ENCODE measurements at regions not wholly inside any gene's neighbourhood (a gene's known extent, or its start where the extent isn't known, plus 50 kb on each side); places are given as distances from the start of the nearest gene placed in this dataset.

- intact Hi-C loops (cut with micrococcal nuclease), result no loop called here
- Histone ChIP-seq H3K79me2 (ENCODE audit: insufficient read depth, low read length) (no peaks in the 10 kb centered on the region), H3K4me3 (replicated peaks in 1 of 3; ENCODE audit: low read depth in 2 of 3, low read length in 3 of 3) (no peak overlapping the region), H3K9me3 (replicated peaks in 1 of 2; ENCODE audit: control insufficient read depth in 1 of 2, insufficient read depth in 1 of 2, low read length in 2 of 2) (no peaks in the 10 kb centered on the region), H3K4me1 (ENCODE audit: control insufficient read depth in 1 of 2, insufficient read depth in 2 of 2, low read length in 2 of 2) (peaks cover 18 to 26% of the 10 kb centered on the region in 2 donors), H3K4me2 (replicated peaks; ENCODE audit: extremely low read depth, low read length, poor library complexity, severe bottlenecking) (peak overlapping the region; percentile 39), H3K9ac (ENCODE audit: insufficient read depth, low read length, poor library complexity, severe bottlenecking) (no peak overlapping the region), H3K36me3 (replicated peaks in 1 of 2; ENCODE audit: control insufficient read depth in 1 of 2, insufficient read depth in 2 of 2, low read length in 2 of 2) (no peaks in the 10 kb centered on the region), H4K20me1 (ENCODE audit: insufficient read depth, low read length) (no peaks in the 10 kb centered on the region), H3K27me3 (ENCODE audit: control insufficient read depth in 2 of 2, insufficient read depth in 2 of 2, low read length in 2 of 2) (no peaks in the 10 kb centered on the region), H3K27ac (ENCODE audit: low read depth in 1 of 2, low read length in 2 of 2) (peak overlapping the region in 1 of 2 donors; percentile 69), H2AFZ (ENCODE audit: insufficient read depth, low read depth, low read length, poor library complexity, severe bottlenecking) (peak overlapping the region; percentile 12)
- Mint-ChIP-seq H3K27me3 (ENCODE audit: low read depth in 3 of 3) (no peaks in the 10 kb centered on the region), H3K27ac (peak overlapping the region in 5 of 7 donors; percentile 30 to 86 (median 74)), H3K4me3 (no peak overlapping the region), H3K36me3 (no peaks in the 10 kb centered on the region), H3K4me1 (peaks cover 23% of the 10 kb centered on the region), H3K9me3 (peaks cover 0 to 2% (median under 1%) of the 10 kb centered on the region in 7 donors)
- TF ChIP-seq CTCF (IDR thresholded peaks at IDR 0.05), result no peak
- DNase-seq, result peak in 2 of 3 donors; percentile 11 to 33
- WGBS (ENCODE audit: insufficient coverage), result no CpG with 5 or more reads among the region's 1 CpG
These were observed 211.0 kb downstream of the SNX18 start for GRCh38 chr5:54728588-54728915.

DNA sequence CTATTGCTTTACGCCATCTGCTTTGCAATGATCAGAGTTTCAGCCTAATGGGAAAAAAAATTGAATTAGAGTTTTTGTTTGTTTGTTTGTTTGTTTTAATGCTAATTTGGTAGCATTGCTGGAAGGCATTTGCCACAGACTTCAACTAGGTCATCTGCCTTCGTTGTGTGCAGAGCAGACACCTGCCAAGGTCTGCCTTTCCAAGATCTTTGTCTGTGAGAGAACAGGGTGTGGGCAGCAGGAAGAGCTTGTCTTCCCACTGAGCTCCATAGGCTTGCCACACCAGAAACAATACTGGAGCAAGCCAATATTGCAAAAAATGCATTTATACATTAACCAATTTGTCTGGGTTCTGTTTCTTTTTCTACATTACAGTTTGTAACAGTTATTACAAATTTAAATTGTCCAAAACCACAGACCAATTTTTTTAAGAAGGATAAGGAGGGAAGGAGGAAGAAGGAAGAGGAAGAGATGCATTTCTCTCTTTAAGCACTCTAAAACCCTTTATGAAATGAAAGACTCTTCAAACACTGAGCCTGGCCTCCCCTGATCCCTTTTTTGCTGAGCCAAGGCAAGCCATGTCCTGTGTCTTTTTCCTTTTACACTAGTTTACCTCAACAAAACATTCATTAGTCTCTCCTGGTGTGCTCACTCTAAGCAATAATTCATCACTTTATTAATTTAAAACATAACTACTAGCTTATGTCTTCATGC, 210.5 kb downstream of the SNX18 start:
- peaks cover 0 to under 1% of the 10 kb centered on the region in 2 donors for H3K36me3 Mint-ChIP-seq
- peak overlapping the region in 6 of 7 donors; percentile 30 to 86 (median 74) for H3K27ac Mint-ChIP-seq
- Histone ChIP-seq H3K4me3 (replicated peaks in 1 of 3; ENCODE audit: low read depth in 2 of 3, low read length in 3 of 3) (peak overlapping the region in 1 of 3 experiments; percentile 5), H3K9ac (ENCODE audit: insufficient read depth, low read length, poor library complexity, severe bottlenecking) (no peak overlapping the region), H3K9me3 (replicated peaks in 1 of 2; ENCODE audit: control insufficient read depth in 1 of 2, insufficient read depth in 1 of 2, low read length in 2 of 2) (no peaks in the 10 kb centered on the region), H3K79me2 (ENCODE audit: insufficient read depth, low read length) (no peaks in the 10 kb centered on the region), H3K4me2 (replicated peaks; ENCODE audit: extremely low read depth, low read length, poor library complexity, severe bottlenecking) (peak overlapping the region; percentile 39), H3K27me3 (ENCODE audit: control insufficient read depth in 2 of 2, insufficient read depth in 2 of 2, low read length in 2 of 2) (no peaks in the 10 kb centered on the region), H3K27ac (ENCODE audit: low read depth in 1 of 2, low read length in 2 of 2) (peak overlapping the region in 1 of 2 donors; percentile 69), H3K36me3 (replicated peaks in 1 of 2; ENCODE audit: control insufficient read depth in 1 of 2, insufficient read depth in 2 of 2, low read length in 2 of 2) (no peaks in the 10 kb centered on the region), H4K20me1 (ENCODE audit: insufficient read depth, low read length) (no peaks in the 10 kb centered on the region), H3K4me1 (ENCODE audit: control insufficient read depth in 1 of 2, insufficient read depth in 2 of 2, low read length in 2 of 2) (peaks cover 18 to 26% of the 10 kb centered on the region in 2 donors), H2AFZ (ENCODE audit: insufficient read depth, low read depth, low read length, poor library complexity, severe bottlenecking) (peak overlapping the region; percentile 12)
- H3K4me3 Mint-ChIP-seq, result peak overlapping the region in 1 of 2 donors; percentile 21
- TF ChIP-seq CTCF (IDR thresholded peaks at IDR 0.05), result no peak
- H3K27me3 Mint-ChIP-seq (ENCODE audit: low read depth in 3 of 3), result no peaks in the 10 kb centered on the region
- peaks cover 23% of the 10 kb centered on the region for H3K4me1 Mint-ChIP-seq
- DNase-seq, result peak in 1 of 3 donors; percentile 38
- no CpG with 5 or more reads among the region's 2 CpGs for WGBS (ENCODE audit: insufficient coverage)
- intact Hi-C loops (cut with micrococcal nuclease), result no loop called here
- H3K9me3 Mint-ChIP-seq, result peaks cover under 1 to 3% (median 2%) of the 10 kb centered on the region in 7 donors
